Neural cell (in vitro differentiated cells): ENCODE measurements at regions not wholly inside any gene's neighbourhood (a gene's known extent, or its start where the extent isn't known, plus 50 kb on each side); places are given as distances from the start of the nearest gene placed in this dataset.

Source experiments
- H2AFZ ChIP-seq: fragments of 200-600, 300-800 bp; sonication (generic), shearing (Covaris generic); 2 replicates; pipeline ENCODE4 v1.6.0; 2014; ENCODE audit warnings: low read depth, mild to moderate bottlenecking, antibody characterized with exemption, low read length, moderate library complexity
- H3F3A ChIP-seq: fragments of 200-600 bp; shearing (Covaris generic); 2 replicates; pipeline ENCODE4 v1.6.1; 2016; ENCODE audit warnings: mild to moderate bottlenecking, moderate library complexity, mixed read lengths, antibody characterized with exemption, low read length; ENCODE audit not compliant: insufficient read depth, poor library complexity, severe bottlenecking
- H3K27ac ChIP-seq: fragments of 200-600, 300-800 bp; sonication (generic), shearing (Covaris generic); 2 replicates; pipeline ENCODE4 v1.5.1; 2014; ENCODE audit warnings: mild to moderate bottlenecking, low read length, moderate library complexity
- H3K27me3 ChIP-seq: fragments of 300-800, 200-600 bp; sonication (generic), shearing (Covaris generic); 2 replicates; pipeline ENCODE4 v1.6.0; 2014; ENCODE audit warnings: mild to moderate bottlenecking, low read depth, low read length, moderate library complexity; ENCODE audit not compliant: insufficient read depth
- H3K36me3 ChIP-seq: fragments of 300-800, 200-600 bp; sonication (generic), shearing (Covaris generic); 2 replicates; pipeline ENCODE4 v1.5.1; 2014; ENCODE audit warnings: mild to moderate bottlenecking, antibody characterized with exemption, low read length, moderate library complexity; ENCODE audit not compliant: insufficient read depth
- H3K4me2 ChIP-seq: fragments of 300-800, 200-600 bp; sonication (generic), shearing (Covaris generic); 2 replicates; pipeline ENCODE4 v1.6.0; 2014; ENCODE audit warnings: mild to moderate bottlenecking, low read length
- H3K4me3 ChIP-seq: fragments of 300-800, 200-600 bp; sonication (generic), shearing (Covaris generic); 2 replicates; pipeline ENCODE4 v1.5.1; 2014; ENCODE audit warnings: mild to moderate bottlenecking, low read length, moderate library complexity
- H3K79me2 ChIP-seq: fragments of 200-600 bp; shearing (Covaris generic); replicated peaks from 2 replicates; pipeline ENCODE4 v1.6.0; 2014; ENCODE audit warnings: mild to moderate bottlenecking, low read length, moderate library complexity; ENCODE audit not compliant: insufficient read depth
- H3K9ac ChIP-seq: fragments of 300-800, 200-600 bp; sonication (generic), shearing (Covaris generic); 2 replicates; pipeline ENCODE4 v1.6.1; 2016; ENCODE audit warnings: mild to moderate bottlenecking, low read length, mixed read lengths
- H3K9me2 ChIP-seq: fragments of 200-600 bp; shearing (Covaris generic); 2 replicates; pipeline ENCODE4 v1.6.1; 2016; ENCODE audit warnings: mild to moderate bottlenecking, low read length, mixed read lengths; ENCODE audit not compliant: insufficient read depth
- H3K9me3 ChIP-seq: fragments of 200-600, 300-800 bp; sonication (generic), shearing (Covaris generic); 2 replicates; pipeline ENCODE4 v1.6.1; 2016; ENCODE audit warnings: mild to moderate bottlenecking, mixed run types, low read length, moderate library complexity, mixed read lengths
- H4K20me1 ChIP-seq: fragments of 200-600 bp; shearing (Covaris generic); 2 replicates; pipeline ENCODE4 v1.6.1; 2016; ENCODE audit warnings: mild to moderate bottlenecking, mixed run types; ENCODE audit not compliant: insufficient read depth
- CTCF ChIP-seq: fragments of 450-650 bp; IDR thresholded peaks from 2 replicates; pipeline ENCODE4 v1.5.1; 2014; ENCODE audit warnings: antibody characterized with exemption, mild to moderate bottlenecking, moderate library complexity; ENCODE audit not compliant: poor library complexity, severe bottlenecking
- EP300 ChIP-seq: fragments of 450-650 bp; conservative IDR thresholded peaks from 2 replicates; pipeline ENCODE4 v1.6.1; 2014; ENCODE audit warnings: antibody characterized with exemption, mild to moderate bottlenecking, moderate library complexity; ENCODE audit not compliant: poor library complexity, severe bottlenecking
- EZH2 ChIP-seq: fragments of 200-600, 300-800 bp; shearing (Covaris generic), sonication (generic); IDR thresholded peaks from 2 replicates; pipeline ENCODE4 v1.6.1; 2014; ENCODE audit warnings: antibody characterized with exemption, low read length, borderline replicate concordance, mild to moderate bottlenecking; ENCODE audit not compliant: insufficient read depth, poor library complexity, severe bottlenecking
- MXI1 ChIP-seq: fragments of 450-650 bp; conservative IDR thresholded peaks from 2 replicates; pipeline ENCODE4 v1.6.1; 2014; ENCODE audit warnings: antibody characterized with exemption, mild to moderate bottlenecking; ENCODE audit not compliant: poor library complexity, severe bottlenecking
- POLR2AphosphoS5 ChIP-seq: IDR thresholded peaks from 2 replicates; pipeline ENCODE4 v1.6.1; 2012
- RAD21 ChIP-seq: fragments of 450-650 bp; conservative IDR thresholded peaks from 2 replicates; pipeline ENCODE4 v1.6.1; 2014; ENCODE audit warnings: antibody characterized with exemption, mild to moderate bottlenecking, moderate library complexity
- REST ChIP-seq: IDR thresholded peaks from 2 replicates; pipeline ENCODE4 v1.6.1; 2012; ENCODE audit warnings: borderline replicate concordance
- SMC3 ChIP-seq: fragments of 450-650 bp; conservative IDR thresholded peaks from 2 replicates; pipeline ENCODE4 v1.6.1; 2014; ENCODE audit warnings: antibody characterized with exemption, mild to moderate bottlenecking, moderate library complexity; ENCODE audit not compliant: poor library complexity
- TAF1 ChIP-seq: IDR thresholded peaks from 2 replicates; pipeline ENCODE4 v1.6.1; 2012; ENCODE audit warnings: low read depth

GRCh38 chr13:75103976-75104375 is 378.0 kb downstream of the TBC1D4 start:
- no peak overlapping the region for H3K4me2 ChIP-seq
- no peaks in the 10 kb centered on the region for H3K36me3 ChIP-seq
- H4K20me1 ChIP-seq = no peaks in the 10 kb centered on the region
- H3K9me2 ChIP-seq = no peaks in the 10 kb centered on the region
- no peaks in the 10 kb centered on the region for H3F3A ChIP-seq
- TF ChIP-seq EZH2 (no peak), CTCF (no peak), REST (no peak), SMC3 (no peak), RAD21 (no peak), POLR2AphosphoS5 (no peak), TAF1 (no peak), EP300 (no peak), MXI1 (no peak)
- H3K4me3 ChIP-seq = no peak overlapping the region
- H2AFZ ChIP-seq = no peak overlapping the region
- H3K79me2 ChIP-seq = no peaks in the 10 kb centered on the region
- no peak overlapping the region for H3K9ac ChIP-seq
- no peak overlapping the region for H3K27ac ChIP-seq
- no peaks in the 10 kb centered on the region for H3K9me3 ChIP-seq
- no peaks in the 10 kb centered on the region for H3K27me3 ChIP-seq

DNA sequence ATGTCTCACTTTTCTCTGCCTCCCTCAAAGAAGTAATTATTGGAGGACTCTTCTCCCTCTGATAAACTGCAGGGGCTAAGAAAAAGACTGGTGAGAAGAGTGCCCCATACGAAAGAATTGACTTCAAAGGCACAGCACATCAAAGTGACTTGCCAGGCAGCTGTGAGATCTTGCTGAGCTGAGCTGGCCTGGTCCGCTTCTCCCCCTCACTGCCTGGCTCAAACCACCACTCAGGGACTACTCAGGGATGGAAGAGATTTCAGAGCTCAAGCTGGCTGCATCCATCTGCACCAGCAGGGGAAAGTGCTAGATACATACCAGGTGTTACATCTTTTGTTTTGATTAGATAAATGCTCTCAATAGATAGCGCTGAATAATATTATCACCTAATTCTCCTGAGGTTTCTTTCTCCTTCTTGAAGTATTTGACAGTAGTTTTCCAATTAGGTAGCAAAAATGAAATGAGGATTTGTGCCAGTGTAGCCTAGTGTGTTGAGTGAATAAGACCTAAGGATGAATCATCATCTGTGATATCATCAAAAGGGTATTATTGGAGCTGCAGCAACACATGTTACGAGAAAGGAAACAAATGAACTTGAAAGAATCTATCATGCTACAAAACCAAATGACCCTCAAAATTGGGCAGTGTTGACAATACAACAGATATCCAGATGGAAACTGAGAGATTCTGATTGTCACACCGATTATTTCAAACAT is 379.8 kb downstream of the TBC1D4 start:
- H3K27me3 ChIP-seq = no peaks in the 10 kb centered on the region
- H3K36me3 ChIP-seq = no peaks in the 10 kb centered on the region
- H2AFZ ChIP-seq = no peak overlapping the region
- peak overlapping the region; percentile 11 for H3K4me2 ChIP-seq
- peak overlapping the region; percentile 9 for H3K27ac ChIP-seq
- TF ChIP-seq MXI1 (no peak), SMC3 (peak; percentile 15), EP300 (peak; percentile 55), EZH2 (no peak), POLR2AphosphoS5 (peak; percentile 51), RAD21 (peak; percentile 9), REST (no peak), TAF1 (no peak), CTCF (peak; percentile 25)
- H3K9me3 ChIP-seq = no peaks in the 10 kb centered on the region
- H3K4me3 ChIP-seq = peak overlapping the region; percentile 2
- no peaks in the 10 kb centered on the region for H3K79me2 ChIP-seq
- no peaks in the 10 kb centered on the region for H3F3A ChIP-seq
- no peaks in the 10 kb centered on the region for H3K9me2 ChIP-seq
- H4K20me1 ChIP-seq = no peaks in the 10 kb centered on the region
- no peak overlapping the region for H3K9ac ChIP-seq
